Liver (tissue), 8 donors: ENCODE measurements at regions not wholly inside any gene's neighbourhood (a gene's known extent, or its start where the extent isn't known, plus 50 kb on each side); places are given as distances from the start of the nearest gene placed in this dataset.

ENCODE experiments used
- DNase-seq: peaks from one replicate; pipeline ENCODE4 v3.0.0-alpha.2; 2017; ENCODE audit warnings: low spot score
- H3K27ac ChIP-seq, 2 donors: one replicate each; pipeline ENCODE4 v1.7.0; 2013; ENCODE audit warnings: inconsistent platforms in 2 of 2, low read length in 2 of 2, control low read depth in 1 of 2, low read depth in 1 of 2, mild to moderate bottlenecking in 1 of 2
- H3K27me3 ChIP-seq, 4 donors: one replicate each; pipeline versions ENCODE4 v1.6.1 to v1.7.0; 2013; ENCODE audit warnings: low read length in 3 of 4, inconsistent platforms in 1 of 4, mild to moderate bottlenecking in 1 of 4, moderate library complexity in 1 of 4; ENCODE audit not compliant: control insufficient read depth in 4 of 4, insufficient read depth in 4 of 4
- H3K36me3 ChIP-seq, 4 donors: one replicate each; pipeline versions ENCODE4 v1.6.1 to v1.7.0; 2013; ENCODE audit warnings: low read length in 3 of 4, mild to moderate bottlenecking in 3 of 4, low read depth in 1 of 4, moderate library complexity in 1 of 4; ENCODE audit not compliant: control insufficient read depth in 4 of 4, insufficient read depth in 3 of 4
- H3K4me1 ChIP-seq, 4 donors: one replicate each; pipeline versions ENCODE4 v1.6.1 to v1.7.0; 2013; ENCODE audit warnings: low read length in 3 of 4, mild to moderate bottlenecking in 3 of 4, moderate library complexity in 1 of 4; ENCODE audit not compliant: control insufficient read depth in 4 of 4, insufficient read depth in 4 of 4
- H3K4me3 ChIP-seq, 3 donors: one replicate each; pipeline versions ENCODE4 v1.6.1 to v1.7.0; 2013; ENCODE audit warnings: low read length in 3 of 3, control low read depth in 1 of 3, low read depth in 1 of 3, mild to moderate bottlenecking in 1 of 3
- H3K9ac ChIP-seq, 2 donors: one replicate each; pipeline ENCODE4 v1.7.0; 2013; ENCODE audit warnings: low read length in 2 of 2, mild to moderate bottlenecking in 2 of 2, moderate library complexity in 2 of 2, control low read depth in 1 of 2, low read depth in 1 of 2
- H3K9me3 ChIP-seq, 4 donors: one replicate each; pipeline versions ENCODE4 v1.6.1 to v1.7.0; 2013; ENCODE audit warnings: low read length in 3 of 4; ENCODE audit not compliant: control insufficient read depth in 4 of 4
- ATF3 ChIP-seq: IDR thresholded peaks from 2 replicates; pipeline ENCODE4 v1.6.1; 2016; ENCODE audit warnings: antibody characterized with exemption
- CTCF ChIP-seq: fragments of 150-350 bp; IDR thresholded peaks from 2 replicates; pipeline ENCODE4 v1.5.1; 2017; ENCODE audit warnings: improper control_type of control experiment, low read depth, low read length; ENCODE audit not compliant: missing input control
- EGR1 ChIP-seq, 2 donors: IDR thresholded peaks; 2 replicates each; pipeline ENCODE4 v1.6.1; 2016 to 2018; ENCODE audit warnings: antibody characterized with exemption in 2 of 2, low read depth in 2 of 2
- FOXA1 ChIP-seq: IDR thresholded peaks from 2 replicates; pipeline ENCODE4 v1.6.1; 2016; ENCODE audit warnings: antibody characterized with exemption
- FOXA2 ChIP-seq: IDR thresholded peaks from 2 replicates; pipeline ENCODE4 v1.6.1; 2016; ENCODE audit warnings: antibody characterized with exemption
- GABPA ChIP-seq, 2 donors: IDR thresholded peaks in 1 of 2; conservative IDR thresholded peaks in 1 of 2; 2 replicates each; pipeline ENCODE4 v1.6.1; 2016; ENCODE audit warnings: antibody characterized with exemption in 2 of 2, mild to moderate bottlenecking in 1 of 2, moderate library complexity in 1 of 2
- HNF4A ChIP-seq, 2 donors: conservative IDR thresholded peaks; 2 replicates each; pipeline ENCODE4 v1.6.1; 2016; ENCODE audit warnings: antibody characterized with exemption in 2 of 2, mild to moderate bottlenecking in 2 of 2
- HNF4G ChIP-seq: IDR thresholded peaks from 2 replicates; pipeline ENCODE4 v1.6.1; 2016; ENCODE audit warnings: antibody characterized with exemption
- JUND ChIP-seq, 2 donors: IDR thresholded peaks; 2 replicates each; pipeline ENCODE4 v1.6.1; 2016; ENCODE audit warnings: antibody characterized with exemption in 2 of 2
- MAX ChIP-seq: IDR thresholded peaks from 2 replicates; pipeline ENCODE4 v1.6.1; 2016; ENCODE audit warnings: antibody characterized with exemption
- NR2F2 ChIP-seq: IDR thresholded peaks from 2 replicates; pipeline ENCODE4 v1.6.1; 2016; ENCODE audit warnings: antibody characterized with exemption
- RAD21 ChIP-seq, 2 donors: IDR thresholded peaks; 2 replicates each; pipeline ENCODE4 v1.6.1; 2016; ENCODE audit warnings: antibody characterized with exemption in 2 of 2, mild to moderate bottlenecking in 2 of 2
- REST ChIP-seq: IDR thresholded peaks from 2 replicates; pipeline ENCODE4 v1.6.1; 2016; ENCODE audit warnings: antibody characterized with exemption, mild to moderate bottlenecking
- RXRA ChIP-seq, 2 donors: IDR thresholded peaks; 2 replicates each; pipeline ENCODE4 v1.6.1; 2017 to 2018; ENCODE audit warnings: antibody characterized with exemption in 2 of 2, mild to moderate bottlenecking in 1 of 2
- SP1 ChIP-seq: IDR thresholded peaks from 2 replicates; pipeline ENCODE4 v1.6.1; 2018; ENCODE audit warnings: antibody characterized with exemption, mild to moderate bottlenecking
- TAF1 ChIP-seq: conservative IDR thresholded peaks from 2 replicates; pipeline ENCODE4 v1.6.1; 2016; ENCODE audit warnings: antibody characterized with exemption, mild to moderate bottlenecking
- YY1 ChIP-seq: IDR thresholded peaks from 2 replicates; pipeline ENCODE4 v1.6.1; 2016; ENCODE audit warnings: antibody characterized with exemption, mild to moderate bottlenecking
- ZBTB33 ChIP-seq: IDR thresholded peaks from 2 replicates; pipeline ENCODE4 v1.6.1; 2016; ENCODE audit warnings: antibody characterized with exemption
- WGBS: extraction: QIAGEN DNeasy Blood & Tissue Kit; methylation state at CpG from one replicate; pipeline ENCODE4 v1.1.7; 2013; 5-methylcytosine and 5-hydroxymethylcytosine counted together
- donor health status: healthy.
- donor health status: healthy.
- donor health status: healthy.
- donor health status: healthy.
- donor health status: healthy.

GRCh38 chr5:74201334-74202081 lies 439.0 kb downstream of the ENC1 start:
- Histone ChIP-seq H3K9ac (no peak overlapping the region), H3K27ac (no peak overlapping the region), H3K36me3 (no peaks in the 10 kb centered on the region), H3K4me3 (no peak overlapping the region), H3K4me1 (no peaks in the 10 kb centered on the region), H3K9me3 (no peaks in the 10 kb centered on the region), H3K27me3 (no peaks in the 10 kb centered on the region)
- DNase-seq = no peak
- TF ChIP-seq HNF4A (conservative IDR thresholded peaks at IDR 0.05) (no peak), JUND (IDR thresholded peaks at IDR 0.05) (no peak)
- WGBS = 82% methylated on average over 8 of the region's 8 CpGs

GRCh38 chr5:74200560-74200959 lies 440.0 kb downstream of the ENC1 start:
- Histone ChIP-seq H3K4me3 (no peak overlapping the region), H3K9me3 (no peaks in the 10 kb centered on the region), H3K9ac (no peak overlapping the region), H3K36me3 (no peaks in the 10 kb centered on the region), H3K4me1 (no peaks in the 10 kb centered on the region), H3K27ac (no peak overlapping the region), H3K27me3 (no peaks in the 10 kb centered on the region)
- no peak for DNase-seq
- TF ChIP-seq CTCF (no peak), SP1 (no peak), MAX (no peak), ZBTB33 (no peak), TAF1 (no peak), FOXA2 (no peak), RXRA (IDR thresholded peaks at IDR 0.05) (no peak), ATF3 (no peak), NR2F2 (no peak), FOXA1 (no peak), HNF4A (conservative IDR thresholded peaks at IDR 0.05) (no peak), EGR1 (IDR thresholded peaks at IDR 0.05; ENCODE audit: low read depth in 2 of 2) (no peak), YY1 (no peak), REST (no peak), RAD21 (IDR thresholded peaks at IDR 0.05) (no peak), HNF4G (no peak), JUND (IDR thresholded peaks at IDR 0.05) (no peak), GABPA (IDR thresholded peaks at IDR 0.05 in 1 of 2, conservative IDR thresholded peaks at IDR 0.05 in 1 of 2) (no peak)
- WGBS = 87% methylated on average over 2 of the region's 2 CpGs
